GM18858 (cell line): ENCODE measurements at regions not wholly inside any gene's neighbourhood (a gene's known extent, or its start where the extent isn't known, plus 50 kb on each side); places are given as distances from the start of the nearest gene placed in this dataset.
"Not testable (repeated sequence)": the region's sequence is repeated elsewhere in the genome, so short reads cannot be mapped to it uniquely, and the experiment has no call there.

Source experiments
- ATAC-seq: cut with Tn5 transposase; IDR thresholded peaks from one replicate; pipeline ENCODE4 v1.9.1; 2021; ENCODE audit not compliant: unreplicated experiment

GRCh38 chr4:160562661-160563060 lies 1459.8 kb downstream of the RAPGEF2 start:
- ATAC-seq: no peak

- no peak for ATAC-seq
Measured at GRCh38 chr4:160563552-160564282, 1460.8 kb downstream of the RAPGEF2 start.

DNA sequence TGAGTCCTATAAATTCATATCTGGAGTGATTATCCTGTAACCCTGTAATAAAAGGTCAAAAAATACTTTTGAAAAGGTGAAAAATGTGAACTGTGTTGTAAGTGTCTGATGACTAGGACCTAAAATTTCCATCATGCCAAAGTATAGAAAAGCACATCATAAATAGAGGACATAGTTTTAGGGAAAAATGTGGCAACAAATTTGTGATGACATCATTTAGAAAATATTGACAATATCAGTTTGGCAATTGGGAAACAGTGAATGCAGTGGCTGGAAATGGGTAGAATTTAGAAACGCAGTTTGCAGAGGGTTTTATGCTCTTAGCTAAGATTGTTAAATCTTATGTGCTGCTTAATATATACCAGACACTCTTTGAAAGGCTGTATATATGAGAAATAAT lies 1464.8 kb downstream of the RAPGEF2 start:
- no peak for ATAC-seq

- no peak for ATAC-seq
Measured at GRCh38 chr4:160570271-160570670, 1467.4 kb downstream of the RAPGEF2 start.

GRCh38 chr4:160574272-160574671 lies 1471.4 kb downstream of the RAPGEF2 start:
- not testable (repeated sequence) for ATAC-seq

DNA sequence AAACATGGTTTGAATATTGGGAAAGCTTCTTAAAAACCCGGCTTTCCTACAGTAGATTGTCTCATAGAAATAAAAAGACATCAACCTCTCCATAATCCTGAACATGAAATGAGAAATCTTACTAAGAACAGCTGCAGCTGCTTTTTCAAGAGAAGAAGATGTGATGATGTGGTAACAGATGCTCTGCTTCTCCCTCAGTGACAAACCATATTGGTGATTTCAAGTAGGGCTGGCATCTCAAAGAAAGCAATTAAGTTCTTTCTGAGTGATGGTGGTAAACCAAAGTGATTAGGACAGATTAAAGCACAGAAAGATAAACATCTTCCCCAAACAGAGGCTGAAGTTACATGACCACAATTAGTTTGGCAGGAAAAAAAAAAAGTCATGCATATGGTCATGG lies 1477.7 kb downstream of the RAPGEF2 start:
- ATAC-seq: no peak

DNA sequence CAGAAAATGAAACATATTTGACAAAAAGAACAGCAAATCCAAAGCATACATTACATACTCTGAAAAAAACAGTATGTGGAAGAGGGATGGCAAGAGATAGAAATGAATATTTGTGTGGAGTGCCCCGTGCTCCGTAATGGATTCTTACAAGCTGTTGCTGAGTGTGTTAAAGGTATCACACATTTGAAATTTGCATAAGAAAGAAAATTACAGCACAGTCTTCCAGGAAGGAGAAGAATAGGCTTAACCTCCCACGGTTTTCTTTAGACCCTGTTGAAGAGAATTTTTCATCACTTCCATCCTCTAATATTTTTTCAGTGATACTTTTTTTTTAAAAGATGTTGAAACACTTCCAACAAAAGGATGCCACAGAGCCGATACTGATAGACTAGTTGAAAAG lies 1489.4 kb downstream of the RAPGEF2 start:
- no peak for ATAC-seq

- no peak for ATAC-seq
Measured at GRCh38 chr4:160595646-160596045, 1492.8 kb downstream of the RAPGEF2 start.

GRCh38 chr4:160604541-160604940 lies 1501.7 kb downstream of the RAPGEF2 start:
- ATAC-seq: no peak

- no peak for ATAC-seq
Measured at GRCh38 chr4:160611181-160611580, 1508.3 kb downstream of the RAPGEF2 start.

- ATAC-seq: no peak
Measured at GRCh38 chr4:160631044-160631443, 1528.2 kb downstream of the RAPGEF2 start.

DNA sequence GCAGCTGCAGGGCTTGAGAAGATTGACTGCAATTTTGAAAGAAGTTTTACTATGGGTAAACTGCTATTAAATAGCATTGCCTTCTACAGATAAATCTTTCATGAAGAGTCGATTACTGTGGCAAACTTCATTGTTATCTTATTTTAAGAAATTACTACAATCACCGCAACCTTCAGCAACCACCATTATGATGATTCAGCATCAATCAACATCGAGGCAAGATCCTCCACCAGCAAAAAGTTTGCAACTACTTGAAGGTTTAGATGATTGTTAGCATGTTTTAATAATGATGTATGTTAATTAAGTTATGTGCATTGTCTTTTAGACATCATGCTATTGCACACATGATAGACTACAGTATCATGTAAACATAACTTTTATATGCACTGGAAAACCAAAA lies 1511.0 kb downstream of the FSTL5 start:
- ATAC-seq: no peak

GRCh38 chr4:160675550-160675949 lies 1488.2 kb downstream of the FSTL5 start:
- no peak for ATAC-seq

- ATAC-seq: no peak
Measured at GRCh38 chr4:160685729-160686128, 1478.1 kb downstream of the FSTL5 start.

- ATAC-seq: no peak
Measured at GRCh38 chr4:160701671-160702070, 1462.1 kb downstream of the FSTL5 start.

- ATAC-seq: no peak
Measured at GRCh38 chr4:160709026-160709425, 1454.8 kb downstream of the FSTL5 start.

GRCh38 chr4:160709546-160709945 lies 1454.3 kb downstream of the FSTL5 start:
- no peak for ATAC-seq

GRCh38 chr4:160716551-160716950 lies 1447.2 kb downstream of the FSTL5 start:
- no peak for ATAC-seq

DNA sequence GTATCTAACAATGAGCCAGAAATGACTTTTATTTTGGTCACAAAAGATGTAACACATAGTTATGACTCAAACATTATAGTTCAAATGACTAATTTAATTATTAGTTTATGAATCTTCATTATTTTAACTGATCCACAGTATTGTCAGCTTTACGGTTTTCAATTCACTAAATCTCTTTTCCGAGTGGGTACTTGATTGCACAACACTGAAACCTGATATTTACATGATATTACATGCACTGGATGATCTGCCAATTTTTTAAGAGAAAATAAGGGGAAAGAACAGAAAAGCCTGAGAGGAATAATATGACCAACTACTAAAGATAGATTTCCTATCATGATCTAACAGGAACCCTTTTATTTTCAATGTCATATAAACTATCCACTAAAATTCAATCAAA lies 1446.0 kb downstream of the FSTL5 start:
- no peak for ATAC-seq

- no peak for ATAC-seq
Measured at GRCh38 chr4:160724063-160724462, 1439.7 kb downstream of the FSTL5 start.

DNA sequence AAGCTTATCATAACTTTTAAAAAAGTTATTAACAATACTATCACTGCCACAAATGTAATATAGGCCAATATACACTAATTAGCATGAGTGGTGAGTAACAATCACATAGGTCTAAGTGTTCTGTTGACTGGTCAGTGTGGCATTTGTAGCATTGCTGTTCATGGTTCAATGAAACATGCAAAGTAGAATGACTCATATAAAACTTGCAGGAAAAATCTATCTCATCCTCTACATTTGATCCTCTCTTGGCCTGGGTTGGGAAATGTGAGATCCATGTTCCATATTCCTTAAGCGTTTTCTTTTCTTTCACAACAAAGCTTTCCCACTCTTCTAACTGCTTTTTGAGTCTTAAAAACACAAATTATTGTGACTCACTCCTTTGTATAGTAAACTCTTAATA lies 1418.7 kb downstream of the FSTL5 start:
- no peak for ATAC-seq

GRCh38 chr4:160746585-160746984 lies 1417.2 kb downstream of the FSTL5 start:
- not testable (repeated sequence) for ATAC-seq

DNA sequence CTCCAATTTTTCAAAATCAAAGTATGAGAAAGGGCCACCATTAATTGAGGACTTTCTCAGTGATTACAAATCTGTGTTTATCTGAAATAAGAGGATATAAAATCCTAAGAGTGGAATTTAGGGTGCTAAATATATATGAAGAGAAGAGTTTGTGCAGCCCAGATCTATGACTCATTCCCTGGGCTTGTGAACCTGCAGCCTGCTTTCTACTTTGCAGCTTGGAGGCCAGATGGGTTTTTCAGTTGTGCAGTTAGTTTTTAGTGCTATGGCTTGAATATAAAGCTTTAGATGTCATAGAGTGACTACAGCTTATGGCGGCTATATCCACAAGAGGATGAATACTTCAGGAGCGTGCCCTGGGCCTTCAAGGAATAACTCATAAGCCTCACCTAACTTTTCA lies 1391.1 kb downstream of the FSTL5 start:
- no peak for ATAC-seq
